GM23338 (cell line): ENCODE measurements at regions not wholly inside any gene's neighbourhood (a gene's known extent, or its start where the extent isn't known, plus 50 kb on each side); places are given as distances from the start of the nearest gene placed in this dataset.

Source experiments
- CTCF ChIP-seq, 2 experiments: fragments of 200-600 bp in 1 of 2; sonication (generic) in 1 of 2; conservative IDR thresholded peaks; 2 replicates each; pipeline versions ENCODE4 v1.5.1 to v1.6.1; 2016 to 2017; ENCODE audit warnings: antibody characterized with exemption in 2 of 2, low read depth in 2 of 2, mild to moderate bottlenecking in 2 of 2, moderate library complexity in 1 of 2
- ZNF114 ChIP-seq: fragments of 250-450 bp; sonication (Bioruptor Pico); IDR thresholded peaks from 2 replicates; pipeline ENCODE4 v1.5.0; 2020; ENCODE audit warnings: mild to moderate bottlenecking, moderate library complexity

GRCh38 chr15:93997071-93997658, 234.2 kb upstream of the MCTP2 start:
- peak; percentile 69 to 75 for TF ChIP-seq CTCF (conservative IDR thresholded peaks at IDR 0.05; ENCODE audit: low read depth in 2 of 2)
- TF ChIP-seq ZNF114: no peak
